ENCODE measurements at regions not wholly inside any gene's neighbourhood (a gene's known extent, or its start where the extent isn't known, plus 50 kb on each side); places are given as distances from the start of the nearest gene placed in this dataset.

DNA sequence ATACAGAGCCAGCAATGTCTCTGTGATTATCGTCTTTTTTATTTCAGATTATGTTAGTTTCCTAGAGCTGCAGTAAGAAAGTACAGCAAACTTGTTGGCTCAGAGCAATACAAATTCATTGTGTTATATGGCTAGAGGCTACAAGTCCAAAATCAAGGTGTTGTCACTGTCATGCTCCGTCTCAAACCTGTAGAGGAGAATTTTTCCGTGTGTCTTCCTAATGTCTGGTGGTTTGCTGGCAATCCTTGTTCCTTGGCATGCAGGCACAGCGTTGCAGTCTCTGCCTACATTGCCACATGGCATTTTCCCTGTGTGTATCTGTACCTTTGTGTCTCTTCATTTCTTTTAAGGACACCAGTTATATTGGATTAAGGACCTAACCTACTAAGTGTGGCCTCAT lies 244.4 kb downstream of the LRRIQ3 start:
- TF ChIP-seq CTCF (IDR thresholded peaks at IDR 0.05; ENCODE audit: insufficient read depth, low read depth, low read length) = no peak
- no peak overlapping the region for H3K4me3 ChIP-seq (ENCODE audit: low read depth, low read length)
- no peak for DNase-seq (ENCODE audit: low read depth)

DNA sequence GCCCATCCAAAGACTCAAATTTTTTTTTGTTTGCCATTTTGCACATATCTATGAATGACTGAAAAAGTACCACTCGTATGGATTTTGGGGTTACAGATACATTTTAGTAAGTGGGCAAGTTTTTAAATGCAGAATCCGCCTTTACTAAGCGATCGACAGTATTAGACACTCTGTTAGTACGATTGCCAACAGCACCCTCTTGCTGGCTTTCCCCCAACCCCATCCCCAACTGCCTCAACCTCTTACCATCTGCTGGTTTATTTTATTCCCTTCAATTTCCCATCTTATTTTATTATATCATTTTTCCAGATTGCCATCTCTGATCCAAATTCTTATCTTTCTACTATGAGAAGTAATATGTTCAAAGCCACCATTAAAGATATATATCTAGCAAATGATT lies 244.8 kb downstream of the LRRIQ3 start:
- DNase-seq (ENCODE audit: low read depth) = no peak
- TF ChIP-seq CTCF (IDR thresholded peaks at IDR 0.05; ENCODE audit: insufficient read depth, low read depth, low read length) = no peak
- H3K4me3 ChIP-seq (ENCODE audit: low read depth, low read length) = no peak overlapping the region

DNA sequence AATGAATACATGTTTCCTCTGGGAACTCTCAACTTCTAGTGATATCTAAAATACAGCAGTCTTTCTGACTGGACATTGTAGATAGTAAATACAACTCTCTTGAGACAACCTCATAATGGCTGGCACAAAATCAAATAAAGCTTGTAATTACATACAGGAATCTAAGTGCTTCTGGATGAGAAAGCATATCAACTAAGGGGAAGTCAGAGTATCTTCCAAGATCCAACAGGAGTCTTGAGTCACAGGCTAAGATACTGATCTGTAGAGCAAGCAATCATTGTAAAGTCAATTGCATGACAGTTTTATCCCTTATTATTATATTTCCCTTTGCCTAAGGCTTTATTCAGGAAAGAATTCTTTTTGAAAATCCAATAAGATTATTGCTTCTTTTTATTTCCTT lies 249.9 kb downstream of the LRRIQ3 start:
- no peak overlapping the region for H3K4me3 ChIP-seq (ENCODE audit: low read depth, low read length)
- no peak for DNase-seq (ENCODE audit: low read depth)
- no peak for TF ChIP-seq CTCF (IDR thresholded peaks at IDR 0.05; ENCODE audit: insufficient read depth, low read depth, low read length)

DNA sequence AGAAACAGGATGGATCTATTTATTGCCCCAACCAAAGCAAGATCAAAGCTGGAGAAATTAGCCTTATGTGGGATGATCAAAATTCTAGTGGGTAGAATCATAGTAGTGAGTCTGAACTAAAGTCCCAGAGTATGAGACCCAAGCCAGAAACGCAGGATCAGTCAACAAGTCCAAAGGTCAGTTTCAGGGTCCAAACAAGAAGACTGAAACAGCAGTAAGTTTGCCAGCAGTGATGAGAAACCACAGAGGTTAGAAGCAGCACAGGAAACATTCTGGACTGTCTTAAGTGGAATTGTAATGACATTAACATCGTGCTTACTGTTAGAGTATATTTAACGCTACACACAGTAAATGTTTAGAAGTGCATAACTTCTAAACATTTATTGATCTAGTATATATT lies 251.0 kb downstream of the LRRIQ3 start:
- no peak for DNase-seq (ENCODE audit: low read depth)
- no peak for TF ChIP-seq CTCF (IDR thresholded peaks at IDR 0.05; ENCODE audit: insufficient read depth, low read depth, low read length)
- no peak overlapping the region for H3K4me3 ChIP-seq (ENCODE audit: low read depth, low read length)

DNA sequence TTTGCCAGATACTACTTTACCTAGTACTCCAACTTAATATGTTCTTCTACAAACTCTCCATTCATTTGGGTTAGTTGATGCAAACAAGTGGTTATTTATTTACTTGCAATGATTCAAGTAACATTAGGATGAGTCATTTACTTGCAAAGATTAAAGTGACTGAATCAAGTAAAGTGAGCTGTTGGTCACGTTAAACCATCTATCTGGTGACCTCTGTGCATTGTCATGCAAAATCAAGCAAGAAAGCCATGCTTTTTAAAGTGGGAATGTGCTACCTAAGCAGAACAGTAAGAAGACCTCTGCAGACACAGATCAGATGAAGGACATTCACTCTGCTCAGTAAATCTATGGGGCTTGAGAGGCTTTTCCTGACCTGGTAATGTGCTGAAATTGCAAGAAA lies 254.7 kb downstream of the LRRIQ3 start:
- H3K4me3 ChIP-seq (ENCODE audit: low read depth, low read length) = no peak overlapping the region
- no peak for TF ChIP-seq CTCF (IDR thresholded peaks at IDR 0.05; ENCODE audit: insufficient read depth, low read depth, low read length)
- no peak for DNase-seq (ENCODE audit: low read depth)

GRCh38 chr1:73930293-73930692 lies 267.7 kb downstream of the LRRIQ3 start:
- H3K4me3 ChIP-seq (ENCODE audit: low read depth, low read length) = no peak overlapping the region
- no peak for TF ChIP-seq CTCF (IDR thresholded peaks at IDR 0.05; ENCODE audit: insufficient read depth, low read depth, low read length)
- DNase-seq (ENCODE audit: low read depth) = no peak

- DNase-seq (ENCODE audit: low read depth) = no peak
- H3K4me3 ChIP-seq (ENCODE audit: low read depth, low read length) = no peak overlapping the region
- TF ChIP-seq CTCF (IDR thresholded peaks at IDR 0.05; ENCODE audit: insufficient read depth, low read depth, low read length) = no peak
Observed at GRCh38 chr1:73914951-73915350, 283.0 kb downstream of the LRRIQ3 start.
